ENCODE measurements at regions not wholly inside any gene's neighbourhood (a gene's known extent, or its start where the extent isn't known, plus 50 kb on each side); places are given as distances from the start of the nearest gene placed in this dataset.

DNA sequence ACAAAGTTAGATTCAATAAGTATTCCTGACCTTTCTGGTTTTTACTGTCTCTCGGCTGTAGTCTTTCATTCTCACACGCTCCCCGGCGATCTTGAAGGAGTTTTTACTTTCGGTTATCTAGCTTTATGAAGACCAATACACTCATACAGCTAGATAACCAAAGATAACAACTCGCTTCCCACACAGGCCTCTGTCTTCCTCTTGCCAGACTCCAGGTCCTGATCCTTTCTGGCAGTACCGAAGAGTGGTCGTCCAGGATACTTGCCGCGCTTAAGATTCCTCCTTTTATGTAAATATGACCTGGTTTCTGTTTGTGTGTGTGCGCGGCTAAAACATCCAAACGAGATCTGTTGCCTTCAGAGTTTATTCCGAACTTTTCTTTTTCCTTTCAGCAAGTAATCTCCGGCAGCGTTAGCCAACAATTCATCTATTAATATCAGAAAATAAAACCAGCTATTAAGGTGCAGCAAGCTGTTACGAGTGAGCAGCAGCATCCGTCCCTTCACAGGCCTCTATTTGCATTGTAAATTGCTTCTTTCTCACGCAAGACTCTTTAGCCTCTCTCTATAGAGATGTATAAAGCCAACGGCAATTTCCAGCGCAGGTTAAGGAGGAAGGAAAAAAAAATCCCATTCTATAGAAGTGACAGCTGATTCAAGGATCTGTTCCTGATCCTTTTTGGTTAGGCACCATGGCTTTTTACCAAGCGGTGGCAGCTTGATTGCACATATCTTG is 216.1 kb downstream of the MEF2C start:
- Histone ChIP-seq H3K36me3 (ENCODE audit: control insufficient read depth in 1 of 2, insufficient read depth in 2 of 2, low read length in 2 of 2) (no peaks in the 10 kb centered on the region), H3K4me1 (ENCODE audit: control insufficient read depth in 1 of 2, insufficient read depth in 2 of 2, low read length in 2 of 2) (peaks cover 0 to 10% of the 10 kb centered on the region in 2 donors), H3K4me3 (ENCODE audit: low read depth in 1 of 2, low read length in 2 of 2) (peak overlapping the region; percentile 67 to 74), H3K27me3 (ENCODE audit: control insufficient read depth in 1 of 2, insufficient read depth in 2 of 2, low read length in 2 of 2) (peaks cover 85 to 98% of the 10 kb centered on the region in 2 donors), H3K27ac (ENCODE audit: low read depth, low read length) (no peak overlapping the region), H3K9me3 (ENCODE audit: control insufficient read depth in 1 of 2, low read length in 2 of 2) (no peaks in the 10 kb centered on the region), H3K9ac (ENCODE audit: low read depth in 1 of 2, low read length in 2 of 2) (no peak overlapping the region)

- Histone ChIP-seq H3K4me1 (ENCODE audit: control insufficient read depth in 1 of 2, insufficient read depth in 2 of 2, low read length in 2 of 2) (peaks cover 0 to 13% of the 10 kb centered on the region in 2 donors), H3K9ac (ENCODE audit: low read depth in 1 of 2, low read length in 2 of 2) (no peak overlapping the region), H3K27ac (ENCODE audit: low read depth, low read length) (no peak overlapping the region), H3K9me3 (ENCODE audit: control insufficient read depth in 1 of 2, low read length in 2 of 2) (no peaks in the 10 kb centered on the region), H3K27me3 (ENCODE audit: control insufficient read depth in 1 of 2, insufficient read depth in 2 of 2, low read length in 2 of 2) (peaks cover 86 to 98% of the 10 kb centered on the region in 2 donors), H3K4me3 (ENCODE audit: low read depth in 1 of 2, low read length in 2 of 2) (peak overlapping the region in 1 of 2 donors; percentile 67), H3K36me3 (ENCODE audit: control insufficient read depth in 1 of 2, insufficient read depth in 2 of 2, low read length in 2 of 2) (no peaks in the 10 kb centered on the region)
Observed at GRCh38 chr5:88665750-88666215, 217.2 kb downstream of the MEF2C start.

DNA sequence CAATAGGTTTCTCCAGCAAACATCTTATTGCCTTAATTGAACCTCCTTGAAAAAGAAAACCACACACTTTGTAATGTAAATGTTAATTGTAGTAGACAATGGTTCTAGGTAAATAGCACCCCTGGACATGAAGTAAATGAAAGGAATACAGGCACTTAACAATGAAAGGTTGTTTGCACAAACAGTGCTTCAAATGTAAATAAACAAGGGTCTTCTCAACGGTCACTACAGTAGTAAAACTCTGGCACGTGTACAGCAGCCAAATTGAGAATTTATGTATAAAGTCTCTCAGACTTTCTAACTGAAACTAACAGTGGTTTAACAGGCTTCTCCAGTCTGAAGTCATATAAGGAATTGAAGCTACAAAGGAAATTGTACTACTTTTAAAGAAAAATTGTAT is 218.3 kb downstream of the MEF2C start:
- peaks cover 84 to 95% of the 10 kb centered on the region in 2 donors for H3K27me3 ChIP-seq (ENCODE audit: control insufficient read depth in 1 of 2, insufficient read depth in 2 of 2, low read length in 2 of 2)
- H3K4me3 ChIP-seq (ENCODE audit: low read depth in 1 of 2, low read length in 2 of 2) = no peak overlapping the region
- H3K36me3 ChIP-seq (ENCODE audit: control insufficient read depth in 1 of 2, insufficient read depth in 2 of 2, low read length in 2 of 2) = no peaks in the 10 kb centered on the region
- no peak overlapping the region for H3K9ac ChIP-seq (ENCODE audit: low read depth in 1 of 2, low read length in 2 of 2)
- no peaks in the 10 kb centered on the region for H3K9me3 ChIP-seq (ENCODE audit: control insufficient read depth in 1 of 2, low read length in 2 of 2)
- peaks cover 0 to 13% of the 10 kb centered on the region in 2 donors for H3K4me1 ChIP-seq (ENCODE audit: control insufficient read depth in 1 of 2, insufficient read depth in 2 of 2, low read length in 2 of 2)
- H3K27ac ChIP-seq (ENCODE audit: low read depth, low read length) = no peak overlapping the region

GRCh38 chr5:88663793-88664216 is 219.2 kb downstream of the MEF2C start:
- peaks cover 80 to 95% of the 10 kb centered on the region in 2 donors for H3K27me3 ChIP-seq (ENCODE audit: control insufficient read depth in 1 of 2, insufficient read depth in 2 of 2, low read length in 2 of 2)
- H3K27ac ChIP-seq (ENCODE audit: low read depth, low read length) = no peak overlapping the region
- H3K4me1 ChIP-seq (ENCODE audit: control insufficient read depth in 1 of 2, insufficient read depth in 2 of 2, low read length in 2 of 2) = peaks cover 0 to 13% of the 10 kb centered on the region in 2 donors
- H3K4me3 ChIP-seq (ENCODE audit: low read depth in 1 of 2, low read length in 2 of 2) = no peak overlapping the region
- H3K9me3 ChIP-seq (ENCODE audit: control insufficient read depth in 1 of 2, low read length in 2 of 2) = no peaks in the 10 kb centered on the region
- H3K36me3 ChIP-seq (ENCODE audit: control insufficient read depth in 1 of 2, insufficient read depth in 2 of 2, low read length in 2 of 2) = no peaks in the 10 kb centered on the region
- H3K9ac ChIP-seq (ENCODE audit: low read depth in 1 of 2, low read length in 2 of 2) = no peak overlapping the region

- H3K27ac ChIP-seq (ENCODE audit: low read depth, low read length) = no peak overlapping the region
- H3K4me1 ChIP-seq (ENCODE audit: control insufficient read depth in 1 of 2, insufficient read depth in 2 of 2, low read length in 2 of 2) = peaks cover 0 to 13% of the 10 kb centered on the region in 2 donors
- no peak overlapping the region for H3K9ac ChIP-seq (ENCODE audit: low read depth in 1 of 2, low read length in 2 of 2)
- peaks cover 74 to 86% of the 10 kb centered on the region in 2 donors for H3K27me3 ChIP-seq (ENCODE audit: control insufficient read depth in 1 of 2, insufficient read depth in 2 of 2, low read length in 2 of 2)
- no peaks in the 10 kb centered on the region for H3K36me3 ChIP-seq (ENCODE audit: control insufficient read depth in 1 of 2, insufficient read depth in 2 of 2, low read length in 2 of 2)
- no peak overlapping the region for H3K4me3 ChIP-seq (ENCODE audit: low read depth in 1 of 2, low read length in 2 of 2)
- H3K9me3 ChIP-seq (ENCODE audit: control insufficient read depth in 1 of 2, low read length in 2 of 2) = no peaks in the 10 kb centered on the region
Observed at GRCh38 chr5:88662846-88663245, 220.1 kb downstream of the MEF2C start.

- H3K27me3 ChIP-seq (ENCODE audit: control insufficient read depth in 1 of 2, insufficient read depth in 2 of 2, low read length in 2 of 2) = peaks cover 63 to 76% of the 10 kb centered on the region in 2 donors
- peaks cover 0 to 4% of the 10 kb centered on the region in 2 donors for H3K4me1 ChIP-seq (ENCODE audit: control insufficient read depth in 1 of 2, insufficient read depth in 2 of 2, low read length in 2 of 2)
- H3K9me3 ChIP-seq (ENCODE audit: control insufficient read depth in 1 of 2, low read length in 2 of 2) = no peaks in the 10 kb centered on the region
- H3K27ac ChIP-seq (ENCODE audit: low read depth, low read length) = no peak overlapping the region
- H3K9ac ChIP-seq (ENCODE audit: low read depth in 1 of 2, low read length in 2 of 2) = no peak overlapping the region
- no peak overlapping the region for H3K4me3 ChIP-seq (ENCODE audit: low read depth in 1 of 2, low read length in 2 of 2)
- H3K36me3 ChIP-seq (ENCODE audit: control insufficient read depth in 1 of 2, insufficient read depth in 2 of 2, low read length in 2 of 2) = no peaks in the 10 kb centered on the region
Observed at GRCh38 chr5:88661806-88662207, 221.2 kb downstream of the MEF2C start.

DNA sequence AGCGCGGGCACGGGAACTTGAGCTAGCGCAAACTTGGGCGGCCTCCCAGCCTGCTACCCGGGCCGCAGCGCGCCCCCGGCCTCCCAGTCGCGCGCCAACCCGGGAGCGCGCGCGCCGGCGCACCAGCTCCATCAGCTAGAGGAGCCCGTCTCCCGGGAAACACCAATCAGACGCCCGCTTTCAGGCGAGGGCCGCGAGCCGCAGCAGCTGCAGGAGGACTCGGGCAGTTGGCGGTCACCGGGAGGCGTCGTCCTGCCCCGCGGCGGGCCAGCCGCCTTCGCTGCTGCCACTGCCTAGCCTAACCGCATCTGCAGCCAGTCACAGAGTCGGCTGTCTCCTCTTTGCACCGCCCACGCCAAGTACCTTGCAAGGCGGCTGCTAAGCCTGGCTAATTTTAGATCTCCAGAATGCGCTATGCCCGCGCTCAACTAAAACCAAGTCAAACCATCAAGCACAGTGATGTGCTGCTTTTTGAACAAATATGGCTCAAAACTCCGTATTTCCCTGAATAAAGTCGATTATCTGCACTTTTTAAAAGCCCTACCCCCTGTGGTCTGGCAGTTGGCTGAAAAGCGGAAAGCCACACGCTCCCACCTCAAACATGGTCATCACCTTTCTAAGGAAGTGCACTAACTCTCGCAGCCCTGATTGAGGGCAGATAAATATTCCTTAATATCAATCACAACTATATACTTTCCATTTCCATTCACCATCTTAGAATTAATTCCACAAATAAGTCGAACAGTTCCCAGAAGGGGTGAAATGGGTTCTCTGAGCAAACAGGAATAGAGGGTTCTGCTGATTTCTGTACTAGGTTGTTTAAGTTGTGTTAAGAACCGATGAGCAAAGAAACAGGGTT is 221.8 kb downstream of the MEF2C start:
- Histone ChIP-seq H3K27ac (ENCODE audit: low read depth, low read length) (no peak overlapping the region), H3K27me3 (ENCODE audit: control insufficient read depth in 1 of 2, insufficient read depth in 2 of 2, low read length in 2 of 2) (peaks cover 57 to 72% of the 10 kb centered on the region in 2 donors), H3K4me3 (ENCODE audit: low read depth in 1 of 2, low read length in 2 of 2) (peak overlapping the region; percentile 32 to 63), H3K9ac (ENCODE audit: low read depth in 1 of 2, low read length in 2 of 2) (no peak overlapping the region), H3K36me3 (ENCODE audit: control insufficient read depth in 1 of 2, insufficient read depth in 2 of 2, low read length in 2 of 2) (no peaks in the 10 kb centered on the region), H3K9me3 (ENCODE audit: control insufficient read depth in 1 of 2, low read length in 2 of 2) (no peaks in the 10 kb centered on the region), H3K4me1 (ENCODE audit: control insufficient read depth in 1 of 2, insufficient read depth in 2 of 2, low read length in 2 of 2) (peaks cover 0 to 3% of the 10 kb centered on the region in 2 donors)

DNA sequence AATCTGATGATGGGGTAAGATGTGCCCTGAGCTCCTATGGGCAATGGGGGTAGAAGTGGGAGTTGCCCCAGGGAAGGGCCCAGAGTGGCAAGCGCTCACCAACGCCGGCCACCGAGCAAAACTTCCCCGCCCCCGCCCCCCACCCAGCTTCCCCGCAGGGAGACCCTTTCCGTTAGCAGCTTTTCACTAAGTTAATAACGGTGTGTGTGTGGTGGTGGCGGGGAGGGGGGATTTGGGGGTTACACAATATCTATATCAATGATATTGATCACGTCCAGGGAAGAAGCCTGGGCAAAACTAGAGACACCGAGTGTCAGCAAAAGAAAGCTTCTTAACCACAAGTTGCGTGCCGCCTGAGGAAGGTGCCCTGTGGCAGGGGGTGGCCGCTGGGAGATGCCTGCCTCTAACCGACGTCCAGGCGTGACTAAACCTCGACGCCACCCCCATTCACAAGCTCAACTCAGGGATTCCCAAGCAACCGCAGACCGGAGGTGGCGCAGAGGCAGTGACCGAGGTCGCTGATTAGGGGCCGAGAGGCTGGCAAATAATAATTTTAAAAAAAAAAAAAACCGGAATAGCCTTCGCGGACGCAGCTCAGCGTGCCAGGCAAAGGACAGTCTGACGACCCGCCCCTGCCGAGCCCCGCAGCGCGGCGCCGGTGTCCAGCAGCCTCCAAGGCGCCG is 222.6 kb downstream of the MEF2C start:
- no peak overlapping the region for H3K27ac ChIP-seq (ENCODE audit: low read depth, low read length)

DNA sequence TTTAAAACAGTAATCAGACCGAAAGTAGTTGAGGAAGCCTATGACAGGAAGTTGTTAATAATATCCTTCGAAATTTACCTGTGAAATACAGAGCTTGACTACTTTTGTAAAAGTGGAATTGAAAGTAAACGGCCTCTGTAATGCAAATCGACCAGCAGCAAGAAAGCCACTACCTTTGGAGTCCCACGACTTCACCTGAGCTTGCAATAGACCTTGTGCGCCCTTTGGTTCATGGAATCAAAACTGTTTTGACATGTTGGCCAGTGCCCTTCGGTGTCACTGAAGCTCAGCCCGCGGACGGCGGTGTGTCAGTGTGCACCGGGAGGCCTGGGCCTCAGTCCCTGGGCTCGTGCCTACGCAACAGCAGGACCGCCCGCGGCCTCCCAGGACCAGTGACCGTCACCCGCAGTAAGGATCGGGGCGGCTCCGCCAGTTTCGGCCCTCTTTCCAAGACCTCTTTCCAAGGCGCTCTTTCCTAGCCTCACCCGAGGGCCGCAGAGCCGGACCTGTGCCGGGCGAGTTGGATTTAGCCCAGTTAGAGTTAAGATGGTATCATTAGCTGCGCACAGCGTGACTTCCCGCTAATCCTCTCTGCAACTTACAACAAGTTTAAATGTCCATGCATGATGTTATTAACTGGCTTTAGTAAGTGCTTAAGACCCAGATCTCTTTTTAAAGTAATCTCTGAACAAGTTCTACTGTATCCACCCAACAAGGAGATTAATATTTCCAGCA is 223.3 kb downstream of the MEF2C start:
- H3K4me1 ChIP-seq (ENCODE audit: control insufficient read depth in 1 of 2, insufficient read depth in 2 of 2, low read length in 2 of 2) = peaks cover 0 to 3% of the 10 kb centered on the region in 2 donors
- peaks cover 43 to 58% of the 10 kb centered on the region in 2 donors for H3K27me3 ChIP-seq (ENCODE audit: control insufficient read depth in 1 of 2, insufficient read depth in 2 of 2, low read length in 2 of 2)
- no peaks in the 10 kb centered on the region for H3K36me3 ChIP-seq (ENCODE audit: control insufficient read depth in 1 of 2, insufficient read depth in 2 of 2, low read length in 2 of 2)
- H3K4me3 ChIP-seq (ENCODE audit: low read depth in 1 of 2, low read length in 2 of 2) = peak overlapping the region in 1 of 2 donors; percentile 13
- H3K9ac ChIP-seq (ENCODE audit: low read depth in 1 of 2, low read length in 2 of 2) = no peak overlapping the region
- no peak overlapping the region for H3K27ac ChIP-seq (ENCODE audit: low read depth, low read length)
- no peaks in the 10 kb centered on the region for H3K9me3 ChIP-seq (ENCODE audit: control insufficient read depth in 1 of 2, low read length in 2 of 2)

More for the DNA sequence above, 222.6 kb downstream of the MEF2C start:
- Histone ChIP-seq H3K9ac (ENCODE audit: low read depth in 1 of 2, low read length in 2 of 2) (no peak overlapping the region), H3K36me3 (ENCODE audit: control insufficient read depth in 1 of 2, insufficient read depth in 2 of 2, low read length in 2 of 2) (no peaks in the 10 kb centered on the region), H3K4me1 (ENCODE audit: control insufficient read depth in 1 of 2, insufficient read depth in 2 of 2, low read length in 2 of 2) (peaks cover 0 to 3% of the 10 kb centered on the region in 2 donors), H3K4me3 (ENCODE audit: low read depth in 1 of 2, low read length in 2 of 2) (peak overlapping the region; percentile 20 to 63), H3K27me3 (ENCODE audit: control insufficient read depth in 1 of 2, insufficient read depth in 2 of 2, low read length in 2 of 2) (peaks cover 50 to 66% of the 10 kb centered on the region in 2 donors), H3K9me3 (ENCODE audit: control insufficient read depth in 1 of 2, low read length in 2 of 2) (no peaks in the 10 kb centered on the region)

Measured in duodenal mucosa (tissue), 2 donors.